GM18502 (cell line): ENCODE measurements at regions not wholly inside any gene's neighbourhood (a gene's known extent, or its start where the extent isn't known, plus 50 kb on each side); places are given as distances from the start of the nearest gene placed in this dataset.
"Not testable (repeated sequence)": the region's sequence is repeated elsewhere in the genome, so short reads cannot be mapped to it uniquely, and the experiment has no call there.

ENCODE experiments used
- ATAC-seq: cut with Tn5 transposase; IDR thresholded peaks from one replicate; pipeline ENCODE4 v1.9.1; 2021; ENCODE audit warnings: mild to moderate bottlenecking; ENCODE audit not compliant: unreplicated experiment, poor library complexity

DNA sequence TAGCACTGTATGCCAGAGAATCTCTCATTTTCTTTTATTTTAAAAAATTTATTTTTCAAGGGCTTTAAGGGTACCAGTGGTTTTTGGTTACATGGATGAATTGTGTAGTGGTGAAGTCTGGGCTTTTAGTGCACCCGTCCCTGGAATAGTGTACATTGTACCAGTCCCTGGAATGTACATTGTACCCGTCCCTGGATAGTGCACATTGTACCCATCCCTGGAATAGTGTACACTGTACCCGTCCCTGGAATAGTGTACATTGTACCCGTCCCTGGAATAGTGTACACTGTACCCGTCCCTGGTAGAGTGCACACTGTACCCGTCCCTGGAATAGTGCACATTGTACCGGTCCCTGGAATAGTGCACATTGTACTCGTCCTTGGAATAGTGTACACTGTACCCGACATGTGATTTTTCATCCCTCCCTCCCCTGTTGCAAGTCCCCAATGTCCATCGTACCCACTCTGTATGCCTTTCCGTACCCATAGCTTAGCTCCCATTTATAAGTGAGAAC lies 56.1 kb upstream of the HELT start:
- no peak for ATAC-seq

DNA sequence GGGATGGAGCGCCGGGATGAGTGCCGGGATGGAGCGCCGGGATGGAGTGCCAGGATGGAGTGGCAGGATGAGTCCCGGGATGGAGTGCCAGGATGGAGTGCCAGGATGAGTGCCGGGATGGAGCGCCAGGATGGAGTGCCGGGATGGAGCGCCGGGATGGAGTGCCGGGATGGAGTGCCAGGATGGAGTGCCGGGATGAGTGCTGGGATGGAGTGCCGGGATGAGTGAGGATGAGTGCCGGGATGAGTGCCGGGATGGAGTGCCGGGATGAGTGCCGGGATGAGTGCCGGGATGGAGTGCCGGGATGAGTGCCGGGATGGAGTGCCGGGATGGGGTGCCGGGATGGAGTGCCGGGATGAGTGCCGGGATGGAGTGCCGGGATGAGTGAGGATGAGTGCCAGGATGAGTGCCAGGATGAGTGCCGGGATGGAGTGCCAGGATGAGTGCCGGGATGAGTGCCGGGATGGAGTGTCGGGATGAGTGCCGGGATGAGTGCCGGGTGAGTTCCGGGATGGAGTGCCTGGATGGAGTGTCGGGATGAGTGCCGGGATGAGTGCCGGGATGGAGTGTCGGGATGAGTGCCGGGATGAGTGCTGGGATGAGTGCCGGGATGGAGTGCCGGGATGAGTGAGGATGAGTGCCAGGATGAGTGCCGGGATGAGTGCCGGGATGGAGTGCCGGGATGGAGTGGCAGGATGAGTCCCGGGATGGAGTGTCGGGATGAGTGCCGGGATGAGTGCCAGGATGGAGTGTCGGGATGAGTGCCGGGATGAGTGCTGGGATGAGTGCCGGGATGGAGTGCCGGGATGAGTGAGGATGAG lies 52.9 kb upstream of the HELT start:
- not testable (repeated sequence) for ATAC-seq

DNA sequence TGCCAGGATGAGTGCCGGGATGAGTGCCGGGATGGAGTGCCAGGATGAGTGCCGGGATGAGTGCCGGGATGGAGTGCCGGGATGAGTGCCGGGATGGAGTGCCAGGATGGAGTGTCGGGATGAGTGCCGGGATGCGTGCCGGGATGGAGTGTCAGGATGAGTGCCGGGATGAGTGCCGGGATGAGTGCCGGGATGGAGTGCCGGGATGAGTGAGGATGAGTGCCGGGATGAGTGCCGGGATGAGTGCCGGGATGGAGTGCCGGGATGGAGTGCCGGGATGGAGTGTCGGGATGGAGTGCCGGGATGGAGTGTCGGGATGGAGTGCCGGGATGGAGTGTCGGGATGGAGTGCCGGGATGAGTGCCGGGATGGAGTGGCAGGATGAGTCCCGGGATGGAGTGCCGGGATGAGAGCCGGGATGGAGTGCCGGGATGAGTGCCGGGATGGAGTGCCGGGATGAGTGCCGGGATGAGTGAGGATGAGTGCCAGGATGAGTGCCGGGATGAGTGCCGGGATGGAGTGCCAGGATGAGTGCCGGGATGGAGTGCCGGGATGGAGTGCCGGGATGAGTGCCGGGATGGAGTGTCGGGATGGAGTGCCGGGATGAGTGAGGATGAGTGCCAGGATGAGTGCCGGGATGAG lies 52.1 kb upstream of the HELT start:
- not testable (repeated sequence) for ATAC-seq

DNA sequence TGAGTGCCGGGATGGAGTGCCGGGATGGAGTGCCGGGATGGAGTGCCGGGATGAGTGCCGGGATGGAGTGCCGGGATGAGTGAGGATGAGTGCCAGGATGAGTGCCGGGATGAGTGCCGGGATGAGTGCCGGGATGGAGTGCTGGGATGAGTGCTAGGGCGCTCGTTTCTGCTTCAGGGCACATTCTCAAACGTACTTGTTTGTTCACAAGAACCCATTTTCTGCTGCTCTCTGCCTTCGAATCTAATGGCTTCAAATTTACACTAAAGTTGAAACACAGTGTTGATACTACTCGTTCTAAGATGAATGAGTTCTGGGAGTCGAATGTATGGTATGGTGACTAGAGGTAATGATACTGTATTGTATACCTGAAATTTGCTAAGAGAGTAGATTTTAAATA lies 50.6 kb upstream of the HELT start:
- ATAC-seq: not testable (repeated sequence)

DNA sequence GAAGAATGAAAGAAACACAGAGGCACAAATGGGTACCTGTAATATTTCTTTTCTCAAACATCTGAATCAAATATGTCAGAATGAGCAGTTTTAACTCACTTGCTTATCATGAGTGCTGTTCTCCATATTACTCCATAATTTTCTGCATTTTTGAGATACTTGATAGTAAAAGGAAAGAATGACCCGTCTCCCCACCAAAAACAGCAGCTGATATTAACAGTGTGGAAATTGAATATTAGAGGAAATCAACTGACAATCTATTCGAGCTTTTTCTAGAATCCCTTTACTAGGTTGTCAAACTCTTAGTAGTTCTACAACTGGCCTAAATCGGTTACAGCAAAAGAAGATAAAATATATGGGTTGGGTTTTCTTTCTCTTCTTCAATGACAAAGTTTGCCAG lies 49.9 kb upstream of the HELT start:
- no peak for ATAC-seq
